ENCODE measurements at regions not wholly inside any gene's neighbourhood (a gene's known extent, or its start where the extent isn't known, plus 50 kb on each side); places are given as distances from the start of the nearest gene placed in this dataset.

DNA sequence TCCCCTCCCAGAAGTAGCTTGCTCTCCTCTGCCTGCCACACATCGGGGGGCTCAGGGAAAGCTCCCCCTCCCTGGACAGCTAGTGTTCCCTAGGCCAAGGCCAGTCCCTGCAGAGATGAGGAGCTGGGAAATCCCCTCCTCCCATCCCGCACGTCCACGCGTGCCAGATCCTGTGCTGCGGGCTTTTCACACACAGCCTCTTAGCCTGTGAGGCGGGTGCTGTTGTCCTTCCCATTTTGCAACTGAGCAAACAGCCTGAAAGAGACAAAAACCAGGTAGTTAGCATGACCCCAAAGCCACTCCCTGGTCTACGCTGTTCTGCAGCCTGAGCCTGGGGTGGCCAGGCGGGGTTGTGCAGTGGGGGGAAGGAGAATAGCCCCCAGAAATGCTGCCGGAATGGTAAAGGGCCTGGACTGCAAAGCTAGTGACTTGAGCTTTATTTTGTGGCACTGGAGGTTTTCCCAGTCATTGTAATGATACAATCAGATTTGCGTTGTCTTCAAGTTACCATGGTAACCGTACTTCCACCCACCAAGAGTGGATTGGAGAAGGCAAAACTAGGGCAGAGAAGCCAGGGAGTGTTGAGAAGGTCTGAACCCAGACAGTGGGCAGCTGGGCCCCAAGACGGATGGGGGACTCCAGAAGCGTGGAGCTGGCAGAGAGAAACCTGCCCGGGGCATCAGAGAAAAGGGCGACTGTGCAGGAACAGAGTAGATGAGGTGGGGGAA, 98.6 kb upstream of the KCTD7 start:
- Histone ChIP-seq H2AK5ac (ENCODE audit: low read depth, low read length) (no peak overlapping the region), H2BK15ac (ENCODE audit: low read depth, low read length) (no peak overlapping the region), H4K91ac (ENCODE audit: insufficient read depth, low read depth, low read length) (no peak overlapping the region), H3K27ac (ENCODE audit: insufficient read depth, low read length) (no peak overlapping the region), H3K4ac (ENCODE audit: low read depth, low read length) (no peak overlapping the region), H3K36me3 (ENCODE audit: control insufficient read depth, insufficient read depth, low read length) (peaks cover 14% of the 10 kb centered on the region), H2BK5ac (ENCODE audit: low read depth, low read length, poor library complexity, severe bottlenecking) (no peak overlapping the region), H3K56ac (ENCODE audit: extremely low read depth, insufficient read depth, low read length) (no peak overlapping the region), H3K9me1 (ENCODE audit: insufficient read depth, low read length) (peaks cover 3% of the 10 kb centered on the region; the same call in 1 of the 2 replicates), H3K79me1 (ENCODE audit: low read depth in 1 of 2, low read length in 2 of 2) (peaks cover 5 to 7% of the 10 kb centered on the region in 2 experiments; a peak in 3 of 4 replicates), H3K9ac (ENCODE audit: low read depth, low read length) (no peak overlapping the region), H4K5ac (ENCODE audit: low read depth, low read length) (no peak overlapping the region), H2AK9ac (replicated peaks; ENCODE audit: low read depth, low read length, poor library complexity) (no peak overlapping the region), H4K20me1 (ENCODE audit: insufficient read depth, low read length) (no peaks in the 10 kb centered on the region), H3K18ac (ENCODE audit: low read depth, low read length) (no peak overlapping the region), H2BK120ac (ENCODE audit: low read depth, low read length) (no peak overlapping the region), H3K4me2 (ENCODE audit: low read depth, low read length) (no peak overlapping the region), H2BK20ac (ENCODE audit: low read depth, low read length) (no peak overlapping the region), H3K23ac (ENCODE audit: low read depth, low read length) (no peak overlapping the region), H2AFZ (replicated peaks; ENCODE audit: low read length, poor library complexity) (no peak overlapping the region), H3K9me3 (ENCODE audit: control insufficient read depth, insufficient read depth, low read length) (no peaks in the 10 kb centered on the region), H4K8ac (ENCODE audit: low read depth in 2 of 2, low read length in 2 of 2) (no peak overlapping the region), H3K4me3 (ENCODE audit: insufficient read depth, low read depth, low read length) (no peak overlapping the region), H3K4me1 (ENCODE audit: control insufficient read depth, insufficient read depth, low read length) (no peaks in the 10 kb centered on the region), H3K14ac (replicated peaks; ENCODE audit: low read depth, low read length) (no peak overlapping the region), H3K27me3 (ENCODE audit: control insufficient read depth, insufficient read depth, low read length) (no peaks in the 10 kb centered on the region)
- ATAC-seq (ENCODE audit: low read depth) = no peak
- 76% methylated on average over 3 of the region's 16 CpGs; no CpG with 5 or more reads in 1 of the 2 experiments for WGBS, 2 experiments (ENCODE audit: extremely low coverage in 2 of 2, insufficient read length in 1 of 2)
- TF ChIP-seq, protein P1, sequence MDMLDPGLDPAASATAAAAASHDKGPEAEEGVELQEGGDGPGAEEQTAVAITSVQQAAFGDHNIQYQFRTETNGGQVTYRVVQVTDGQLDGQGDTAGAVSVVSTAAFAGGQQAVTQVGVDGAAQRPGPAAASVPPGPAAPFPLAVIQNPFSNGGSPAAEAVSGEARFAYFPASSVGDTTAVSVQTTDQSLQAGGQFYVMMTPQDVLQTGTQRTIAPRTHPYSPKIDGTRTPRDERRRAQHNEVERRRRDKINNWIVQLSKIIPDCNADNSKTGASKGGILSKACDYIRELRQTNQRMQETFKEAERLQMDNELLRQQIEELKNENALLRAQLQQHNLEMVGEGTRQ (IDR thresholded peaks at IDR 0.05; ENCODE audit: low read depth, low read length) = no peak
- no peak for TF ChIP-seq NFE2L2 (IDR thresholded peaks at IDR 0.05; ENCODE audit: low read depth, low read length)
- TF ChIP-seq RFX5 (IDR thresholded peaks at IDR 0.05; ENCODE audit: low read depth, low read length) = no peak
- TF ChIP-seq, protein P2, sequence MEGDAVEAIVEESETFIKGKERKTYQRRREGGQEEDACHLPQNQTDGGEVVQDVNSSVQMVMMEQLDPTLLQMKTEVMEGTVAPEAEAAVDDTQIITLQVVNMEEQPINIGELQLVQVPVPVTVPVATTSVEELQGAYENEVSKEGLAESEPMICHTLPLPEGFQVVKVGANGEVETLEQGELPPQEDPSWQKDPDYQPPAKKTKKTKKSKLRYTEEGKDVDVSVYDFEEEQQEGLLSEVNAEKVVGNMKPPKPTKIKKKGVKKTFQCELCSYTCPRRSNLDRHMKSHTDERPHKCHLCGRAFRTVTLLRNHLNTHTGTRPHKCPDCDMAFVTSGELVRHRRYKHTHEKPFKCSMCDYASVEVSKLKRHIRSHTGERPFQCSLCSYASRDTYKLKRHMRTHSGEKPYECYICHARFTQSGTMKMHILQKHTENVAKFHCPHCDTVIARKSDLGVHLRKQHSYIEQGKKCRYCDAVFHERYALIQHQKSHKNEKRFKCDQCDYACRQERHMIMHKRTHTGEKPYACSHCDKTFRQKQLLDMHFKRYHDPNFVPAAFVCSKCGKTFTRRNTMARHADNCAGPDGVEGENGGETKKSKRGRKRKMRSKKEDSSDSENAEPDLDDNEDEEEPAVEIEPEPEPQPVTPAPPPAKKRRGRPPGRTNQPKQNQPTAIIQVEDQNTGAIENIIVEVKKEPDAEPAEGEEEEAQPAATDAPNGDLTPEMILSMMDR (conservative IDR thresholded peaks at IDR 0.05; ENCODE audit: low read depth, low read length) = no peak
- no peak for TF ChIP-seq CEBPB (IDR thresholded peaks at IDR 0.05; ENCODE audit: low read depth, low read length)
- no peak for TF ChIP-seq POLR2A (IDR thresholded peaks at IDR 0.05; ENCODE audit: low read depth, low read length)
- no peak for TF ChIP-seq BHLHE40 (IDR thresholded peaks at IDR 0.05; ENCODE audit: low read depth, low read length)
- no peak for TF ChIP-seq MAZ (IDR thresholded peaks at IDR 0.05; ENCODE audit: borderline replicate concordance, low read depth, low read length)
- TF ChIP-seq RCOR1 (IDR thresholded peaks at IDR 0.05; ENCODE audit: insufficient replicate concordance, low read length) = no peak
- no peak for TF ChIP-seq CHD1 (IDR thresholded peaks at IDR 0.05; ENCODE audit: low read depth, low read length)
- dilution Hi-C loops (cut with HindIII; ENCODE audit: low sequenced_read_pairs, unreplicated experiment) = no loop called here
- DNase-seq = no peak
- ChIA-PET CTCF (no interaction called here), POLR2A (ENCODE audit: unreplicated experiment) (no interaction called here)
- BruUV-seq (replicated peaks) = no TSS peak
- in situ Hi-C loops (cut with MboI; ENCODE audit: low sequenced_read_pairs) = no loop called here
- intact Hi-C loops (cut with micrococcal nuclease) = no loop called here
